ENCODE measurements at regions not wholly inside any gene's neighbourhood (a gene's known extent, or its start where the extent isn't known, plus 50 kb on each side); places are given as distances from the start of the nearest gene placed in this dataset.

GRCh38 chr20:17138237-17138636 is 88.6 kb upstream of the PCSK2 start:
- no peak for DNase-seq

- DNase-seq, result no peak
These were observed 85.9 kb upstream of the PCSK2 start for GRCh38 chr20:17140894-17141293.

- no peak for DNase-seq
These were observed 85.3 kb upstream of the PCSK2 start for GRCh38 chr20:17141568-17141967.

- no peak for DNase-seq
These were observed 84.2 kb upstream of the PCSK2 start for GRCh38 chr20:17142666-17143065.

GRCh38 chr20:17150858-17151257 is 76.0 kb upstream of the PCSK2 start:
- no peak for DNase-seq

- no peak for DNase-seq
These were observed 71.4 kb upstream of the PCSK2 start for GRCh38 chr20:17155401-17155800.

- no peak for DNase-seq
These were observed 68.1 kb upstream of the PCSK2 start for GRCh38 chr20:17158701-17159100.

- DNase-seq, result peak; percentile 86
These were observed 65.0 kb upstream of the PCSK2 start for GRCh38 chr20:17161673-17162481.

- no peak for DNase-seq
These were observed 58.7 kb upstream of the PCSK2 start for GRCh38 chr20:17168026-17168612.

- no peak for DNase-seq
These were observed 57.2 kb upstream of the PCSK2 start for GRCh38 chr20:17169585-17170136.

- no peak for DNase-seq
These were observed 55.0 kb upstream of the PCSK2 start for GRCh38 chr20:17171746-17172280.

GRCh38 chr20:17172836-17173516 is 53.9 kb upstream of the PCSK2 start:
- DNase-seq, result no peak
